ENCODE measurements at regions not wholly inside any gene's neighbourhood (a gene's known extent, or its start where the extent isn't known, plus 50 kb on each side); places are given as distances from the start of the nearest gene placed in this dataset.

DNA sequence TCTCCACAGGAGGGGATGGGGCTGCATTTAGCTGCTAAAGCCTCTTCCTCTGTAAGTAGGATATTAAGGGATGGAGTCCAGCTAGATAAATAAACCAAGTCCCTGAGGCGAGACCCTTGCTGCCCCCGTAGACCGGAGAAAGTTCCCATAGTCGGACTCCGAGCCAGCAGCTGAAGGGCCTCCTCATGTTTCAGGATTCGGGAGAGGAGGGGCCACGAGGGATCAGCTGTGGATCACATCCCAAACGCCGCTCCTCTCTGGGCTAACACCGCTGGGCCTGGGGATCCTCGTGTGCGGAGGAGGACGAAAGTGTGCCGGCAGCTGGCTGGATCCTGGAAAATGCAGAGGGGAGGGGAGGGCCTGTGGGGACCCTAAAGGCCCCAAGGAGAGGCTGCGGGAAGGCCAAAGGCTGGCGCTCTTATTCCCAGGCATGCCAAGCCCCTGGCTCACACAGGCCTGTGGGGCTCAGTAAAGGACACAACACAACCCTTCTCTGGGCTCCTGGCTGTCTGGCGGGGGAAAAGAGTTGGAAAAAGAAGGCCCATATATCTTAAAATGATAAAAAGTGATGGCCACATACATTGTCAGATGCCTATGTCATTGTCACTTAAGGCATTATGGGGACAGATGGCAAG, 82.5 kb upstream of the TMEM72 start:
- DNase-seq = no peak

DNA sequence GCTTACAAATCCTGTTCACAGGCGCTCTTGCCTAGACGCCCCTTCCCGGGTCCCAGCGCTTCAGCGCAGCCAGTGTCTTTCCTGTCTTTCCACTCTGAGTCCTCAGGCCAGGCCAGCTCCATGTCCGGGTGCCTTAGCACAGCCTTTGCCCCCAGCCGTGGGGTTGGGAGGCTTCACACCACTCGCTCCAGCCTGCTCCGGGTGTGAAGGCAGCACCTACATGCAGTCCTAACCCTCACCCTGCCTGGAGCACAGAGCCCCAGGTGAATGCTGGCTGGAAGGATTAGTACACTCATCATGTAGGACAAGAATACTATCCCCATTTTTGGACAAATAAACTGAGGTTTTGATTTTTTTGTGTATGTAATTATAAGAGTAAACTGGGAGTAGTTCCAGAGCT, 81.7 kb upstream of the TMEM72 start:
- DNase-seq = no peak

DNA sequence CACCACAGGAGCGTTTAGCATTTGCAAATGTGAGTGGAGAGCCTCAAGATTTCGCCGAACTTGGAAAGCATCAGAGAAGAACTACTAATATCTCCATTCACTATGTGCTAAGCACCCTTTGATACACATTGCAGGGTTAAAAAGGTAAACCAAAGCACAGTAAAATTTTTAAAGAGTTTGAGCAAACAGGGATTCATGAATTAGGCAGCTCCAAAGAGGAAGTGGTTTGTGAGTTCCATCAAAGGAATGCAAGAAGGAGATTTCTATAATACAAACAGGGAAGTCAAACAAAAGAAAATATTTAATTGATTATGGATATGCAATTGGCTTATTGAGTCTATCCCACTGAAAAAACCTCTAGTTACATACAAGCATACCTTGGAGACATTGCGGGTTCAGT, 81.1 kb upstream of the TMEM72 start:
- no peak for DNase-seq

- DNase-seq = no peak
Measured at GRCh38 chr10:44831581-44831980, 79.6 kb upstream of the TMEM72 start.

- DNase-seq = no peak
Measured at GRCh38 chr10:44832595-44833390, 78.3 kb upstream of the TMEM72 start.

DNA sequence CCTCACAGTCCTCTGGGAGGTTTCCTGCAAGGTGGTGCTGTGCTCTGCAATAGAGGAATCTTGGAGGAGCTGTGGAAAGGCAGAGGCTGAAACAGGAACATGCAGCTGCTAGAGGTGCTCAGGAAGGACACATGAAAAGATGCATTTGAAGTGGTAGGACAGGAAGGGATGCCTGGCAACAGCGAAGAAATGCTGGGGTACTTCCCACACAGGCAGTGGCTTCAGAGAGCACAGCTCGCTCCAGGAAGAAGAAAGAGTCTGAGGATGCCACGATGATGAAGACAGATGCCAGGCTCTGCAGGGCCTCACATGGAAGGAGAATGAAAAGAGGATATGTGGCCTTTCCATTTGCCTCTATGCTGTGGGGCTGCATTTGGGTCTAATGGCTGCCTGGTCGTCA, 77.0 kb upstream of the TMEM72 start:
- DNase-seq = no peak

GRCh38 chr10:44835300-44835699, 75.8 kb upstream of the TMEM72 start:
- DNase-seq = no peak

DNA sequence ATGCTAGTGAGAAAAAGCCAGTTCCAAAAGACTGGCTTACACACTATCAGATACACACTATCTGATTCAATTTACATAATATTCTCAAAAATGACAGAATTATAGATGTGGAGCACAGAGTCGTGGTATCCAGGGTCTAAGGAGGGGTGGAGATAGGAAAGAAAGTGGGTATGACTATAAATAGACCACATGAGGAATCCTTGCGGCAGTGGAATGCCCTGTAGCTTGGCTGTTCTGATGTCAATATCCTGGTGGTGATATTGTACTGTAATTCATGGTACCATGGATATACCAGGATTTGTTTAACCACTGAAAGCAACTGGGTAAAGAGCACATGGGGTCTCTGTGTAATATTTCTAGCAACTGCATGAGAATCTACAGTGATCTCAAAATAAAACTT, 67.7 kb upstream of the TMEM72 start:
- DNase-seq = no peak

DNA sequence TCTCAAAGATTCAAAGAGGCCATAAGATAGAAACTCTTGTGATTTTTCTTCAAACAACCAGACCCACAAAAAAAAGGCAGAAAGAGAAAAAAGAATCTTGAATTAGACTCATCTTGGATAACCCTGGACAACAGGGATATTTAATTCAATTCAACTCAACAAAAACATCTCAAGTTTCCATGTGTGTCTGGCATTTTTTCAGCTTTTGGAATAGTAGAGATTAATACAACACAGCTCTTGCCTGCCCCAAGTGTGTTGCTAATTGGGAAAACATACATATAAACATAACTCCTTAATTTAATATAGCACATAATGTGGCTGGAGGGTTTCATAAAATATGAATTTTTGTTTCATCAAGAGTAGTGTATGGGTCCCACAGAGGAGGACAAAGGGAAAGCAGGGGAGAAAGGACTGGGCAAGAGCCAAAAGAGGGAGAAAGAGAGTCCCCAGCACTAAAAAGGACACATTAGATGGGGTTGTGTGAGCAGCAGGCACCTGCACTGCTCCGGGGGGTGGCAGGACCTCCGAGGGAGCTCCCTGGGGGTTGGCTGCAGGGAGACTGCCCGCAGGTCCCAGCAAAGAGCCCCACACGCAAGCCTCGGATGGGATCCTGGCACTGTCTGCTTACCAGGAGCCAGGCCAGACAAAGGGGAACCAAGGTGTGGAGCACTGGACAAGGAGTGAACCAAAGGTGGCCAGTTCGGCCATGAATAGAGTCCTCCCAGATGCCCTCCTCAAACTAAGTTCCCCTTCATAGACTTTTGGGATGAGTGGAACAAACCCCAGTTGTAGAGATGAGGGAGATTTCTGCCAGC, 65.6 kb upstream of the TMEM72 start:
- DNase-seq = no peak

- DNase-seq = no peak
Measured at GRCh38 chr10:44847110-44847509, 64.0 kb upstream of the TMEM72 start.

GRCh38 chr10:44848211-44848610, 62.9 kb upstream of the TMEM72 start:
- no peak for DNase-seq

DNA sequence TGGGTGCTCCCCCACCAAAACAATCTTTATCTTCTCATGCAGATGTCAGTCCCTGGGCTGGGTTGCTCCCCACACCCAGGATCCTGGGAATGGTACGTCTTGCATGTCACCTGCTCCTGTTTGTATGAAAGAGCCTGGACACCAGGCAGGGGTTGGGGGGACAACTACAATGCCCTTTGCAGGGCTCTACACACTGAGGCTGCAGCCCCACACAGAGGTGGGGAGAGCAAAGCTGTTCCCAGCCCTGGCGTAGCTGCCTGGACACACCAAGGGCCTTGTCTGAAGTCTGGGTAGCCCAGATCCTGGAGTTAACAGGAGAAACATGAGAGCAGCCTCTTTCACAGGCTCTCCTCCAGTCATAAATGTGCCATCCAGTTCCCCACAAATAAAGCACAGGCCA, 61.2 kb upstream of the TMEM72 start:
- DNase-seq = no peak

- no peak for DNase-seq
Measured at GRCh38 chr10:44850356-44850934, 60.7 kb upstream of the TMEM72 start.

DNA sequence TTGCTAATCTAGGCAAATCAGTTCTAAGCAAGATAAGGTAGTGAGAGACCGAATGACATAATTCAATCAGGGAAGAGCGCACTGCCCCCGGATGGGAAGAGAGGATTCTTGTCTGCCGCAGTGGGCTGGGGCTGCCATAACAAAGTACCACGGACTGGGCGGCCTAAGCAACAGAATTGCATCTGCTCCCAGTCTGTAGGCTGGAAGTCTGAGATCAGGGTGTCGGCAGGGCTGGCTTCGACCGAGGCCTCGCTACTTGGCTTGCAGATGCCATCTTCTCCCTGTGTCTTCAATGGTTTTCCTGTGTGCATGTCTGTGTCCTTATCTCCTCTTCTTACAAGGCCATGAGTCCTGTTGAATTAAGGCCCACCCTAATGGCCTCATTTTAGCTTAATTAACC, 59.7 kb upstream of the TMEM72 start:
- no peak for DNase-seq

DNA sequence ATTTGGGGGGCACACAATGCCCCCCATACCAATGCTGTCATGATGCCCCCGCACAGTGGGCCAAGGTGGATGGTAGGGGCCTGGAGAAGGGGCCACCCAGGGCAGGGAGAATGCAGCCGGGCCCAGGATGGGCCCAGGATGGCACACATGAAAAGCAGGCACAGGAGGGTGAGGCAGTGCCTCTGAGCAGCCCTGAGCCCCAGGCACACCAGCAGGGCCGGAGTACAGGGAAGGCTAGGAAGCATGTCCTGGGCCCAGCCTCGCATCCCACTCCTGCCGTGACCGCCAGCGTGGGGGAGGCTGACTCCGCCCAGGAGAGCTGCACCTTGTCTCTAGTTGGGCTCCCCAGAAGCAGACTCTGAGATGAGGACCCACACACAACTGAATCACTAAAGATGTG, 59.3 kb upstream of the TMEM72 start:
- no peak for DNase-seq

DNA sequence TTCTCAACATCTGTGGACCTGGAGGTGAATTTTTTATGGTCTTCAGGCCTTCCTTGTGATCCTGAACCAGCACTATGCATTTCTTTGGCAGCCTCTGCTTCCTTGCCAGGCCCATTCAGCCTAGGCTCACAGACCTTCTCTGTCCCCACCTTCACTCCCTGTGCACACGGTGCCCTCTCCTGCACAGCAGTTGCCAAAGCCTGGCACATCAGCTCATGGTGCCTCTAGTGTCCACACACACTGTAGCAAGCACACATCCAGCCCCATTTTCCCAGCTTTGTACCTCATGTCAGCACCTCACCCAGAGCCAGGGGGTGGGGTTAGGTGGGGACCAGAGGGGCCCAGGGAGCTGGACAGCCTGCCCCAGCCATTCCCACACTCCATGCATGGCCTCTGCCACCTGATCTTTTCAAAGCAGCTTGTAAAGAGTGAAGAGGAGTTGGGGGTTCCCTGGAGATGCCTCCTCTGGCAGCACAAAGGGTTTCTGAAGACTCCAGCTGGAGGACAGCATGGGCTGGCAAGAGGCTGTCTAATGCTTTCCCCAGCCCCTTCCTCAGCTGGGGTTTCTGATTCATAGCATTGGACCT, 57.9 kb upstream of the TMEM72 start:
- no peak for DNase-seq

DNA sequence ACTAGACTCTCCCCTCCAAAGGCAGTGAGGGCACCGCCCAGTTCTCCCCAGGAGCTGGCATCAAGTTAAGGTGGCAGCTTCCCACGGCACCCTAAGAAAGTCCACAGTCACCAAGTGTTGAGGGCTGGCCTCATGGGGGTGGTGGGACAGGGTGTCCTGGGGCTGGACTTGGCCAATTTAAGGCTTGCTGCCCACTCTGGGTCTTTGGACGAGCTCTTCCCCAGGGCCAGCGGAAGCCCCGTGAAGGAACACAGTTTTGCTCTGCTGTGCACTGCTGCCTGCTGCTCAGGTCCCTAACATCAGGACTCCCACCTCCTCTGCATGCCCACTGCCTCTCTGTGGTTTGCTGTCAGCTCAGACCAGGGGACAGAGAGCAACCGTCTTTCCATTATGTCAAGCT, 57.3 kb upstream of the TMEM72 start:
- no peak for DNase-seq

DNA sequence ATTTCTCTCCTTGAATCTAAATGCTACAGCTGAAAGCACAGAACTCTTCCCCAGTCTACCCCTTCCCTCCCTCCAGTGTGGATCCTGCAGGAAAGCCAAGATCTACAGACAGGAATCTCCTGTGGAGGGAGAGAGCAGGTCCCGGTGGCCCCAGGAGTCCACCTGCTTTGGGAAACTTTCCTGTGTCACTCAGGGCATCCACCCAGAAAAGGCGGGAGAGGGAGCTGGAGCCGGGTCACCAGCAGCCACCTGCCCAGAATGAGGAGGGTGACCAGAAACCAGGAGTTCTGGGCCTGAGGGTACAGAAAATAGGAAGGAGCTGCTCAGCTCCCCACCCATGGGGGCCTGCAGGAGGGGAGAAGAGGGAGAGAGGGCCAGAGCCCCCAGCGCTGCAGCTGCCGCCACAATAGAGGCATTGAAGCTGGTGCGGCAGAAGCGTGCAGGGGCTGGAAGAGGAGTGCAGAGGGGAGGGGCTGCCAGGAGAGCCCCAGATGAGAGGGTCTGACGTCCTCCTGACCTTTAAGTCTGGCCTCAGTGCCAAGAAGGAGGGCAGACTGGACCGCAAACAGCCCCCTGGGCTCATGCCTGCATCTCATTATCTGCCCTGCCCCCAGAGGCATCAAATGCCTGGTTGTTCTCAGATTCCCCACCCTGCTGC, 56.3 kb upstream of the TMEM72 start:
- DNase-seq = no peak

DNA sequence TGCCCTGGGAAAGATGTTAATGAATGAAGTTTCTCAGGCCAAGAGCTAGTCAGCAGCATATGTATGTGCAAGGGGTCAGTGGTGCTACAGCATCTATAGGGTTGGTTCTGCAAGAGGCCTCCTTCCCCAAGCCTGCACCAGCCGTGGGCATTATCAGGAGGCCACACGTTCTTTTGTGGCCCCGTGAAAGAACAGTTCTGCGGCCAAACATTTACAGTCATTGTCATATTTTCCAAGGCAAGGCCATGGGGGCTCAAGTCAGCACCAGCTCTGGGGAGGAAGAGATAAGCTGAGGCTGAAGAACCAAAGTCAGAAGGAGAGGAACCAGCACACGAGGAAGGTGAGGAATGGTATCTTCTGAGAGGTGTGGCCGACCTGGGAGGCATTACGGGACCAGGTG, 54.4 kb upstream of the TMEM72 start:
- DNase-seq = no peak

- peak; percentile 9 for DNase-seq
Measured at GRCh38 chr10:44857363-44858016, 53.6 kb upstream of the TMEM72 start.

- no peak for DNase-seq
Measured at GRCh38 chr10:44858017-44858371, 53.1 kb upstream of the TMEM72 start.

DNA sequence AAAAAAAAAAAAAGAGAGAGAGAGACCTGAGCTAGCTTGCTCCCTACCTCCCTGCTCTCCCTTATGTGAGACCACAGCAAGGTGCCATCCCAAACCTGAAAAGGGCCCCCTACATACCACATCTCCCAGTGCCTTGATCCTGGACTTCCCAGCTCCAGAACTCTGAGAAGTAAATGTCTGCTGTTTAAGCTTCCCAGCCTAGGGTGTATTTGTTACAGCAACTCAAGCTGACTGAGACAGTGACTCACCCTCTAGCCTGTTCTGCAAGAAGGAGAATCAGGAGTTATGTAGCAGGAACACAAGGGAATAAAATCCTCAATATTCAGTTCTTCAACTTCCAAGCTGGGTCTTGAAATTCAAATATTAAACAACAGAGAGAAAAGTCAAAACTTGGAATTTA, 52.1 kb upstream of the TMEM72 start:
- no peak for DNase-seq
